Stomach (tissue), 8 donors: ENCODE measurements at regions not wholly inside any gene's neighbourhood (a gene's known extent, or its start where the extent isn't known, plus 50 kb on each side); places are given as distances from the start of the nearest gene placed in this dataset.

Experiments
- DNase-seq, 2 donors: peaks; one replicate each; pipeline versions ENCODE4 v3.0.0 to v3.0.0-alpha.2; 2013 to 2019
- H3K27ac ChIP-seq, 5 donors: fragments of 200-600 bp in 4 of 5; sonication (generic) in 4 of 5; one replicate each; pipeline ENCODE4 v1.5.1; 2013 to 2019; ENCODE audit warnings: mild to moderate bottlenecking in 1 of 5, moderate library complexity in 1 of 5
- H3K27me3 ChIP-seq, 3 donors: fragments of 200-600 bp; sonication (generic); one replicate each; pipeline ENCODE4 v1.5.1; 2017 to 2019; ENCODE audit warnings: mixed run types in 1 of 3
- H3K36me3 ChIP-seq, 4 donors: fragments of 200-600 bp; sonication (generic); 1 replicate in 3 of 4; 2 replicates in 1 of 4; pipeline ENCODE4 v1.5.1; 2016 to 2019
- H3K4me1 ChIP-seq, 4 donors: fragments of 200-600 bp; sonication (generic); one replicate each; pipeline ENCODE4 v1.5.1; 2016 to 2019
- H3K4me3 ChIP-seq, 4 donors: fragments of 200-600 bp; sonication (generic) in 3 of 4; one replicate each; pipeline ENCODE4 v1.5.1; 2016 to 2019; ENCODE audit warnings: mild to moderate bottlenecking in 1 of 4
- H3K9me3 ChIP-seq, 4 donors: fragments of 200-600 bp; sonication (generic); one replicate each; pipeline ENCODE4 v1.5.1; 2016 to 2019
- CTCF ChIP-seq, 7 experiments: fragments of 450-650 bp in 4 of 7; fragments of 200-600 bp in 3 of 7; sonication (generic) in 3 of 7; IDR thresholded peaks; one replicate each; pipeline ENCODE4 v1.5.1; 2016 to 2019; ENCODE audit warnings: antibody characterized with exemption in 7 of 7, control low read depth in 2 of 7, mild to moderate bottlenecking in 1 of 7
- EP300 ChIP-seq: sonication (generic); formaldehyde crosslinking; IDR thresholded peaks from one replicate; pipeline ENCODE4 v1.6.1; 2017; ENCODE audit warnings: antibody characterized with exemption
- POLR2A ChIP-seq, 4 donors: fragments of 450-650 bp; IDR thresholded peaks; one replicate each; pipeline ENCODE4 v1.6.1; 2016; ENCODE audit warnings: antibody characterized with exemption in 4 of 4, control low read depth in 2 of 4, mild to moderate bottlenecking in 1 of 4, moderate library complexity in 1 of 4
- POLR2AphosphoS5 ChIP-seq, 3 donors: sonication (generic); formaldehyde crosslinking; IDR thresholded peaks; one replicate each; pipeline ENCODE4 v1.6.1; 2016; ENCODE audit warnings: antibody characterized with exemption in 3 of 3
- WGBS, 5 donors: extraction: QIAGEN DNeasy Blood & Tissue Kit in 3 of 5; methylation state at CpG; one replicate each; pipeline versions ENCODE4 v1.1.5 to v1.1.7; 2013 to 2018; 5-methylcytosine and 5-hydroxymethylcytosine counted together
- intact Hi-C: fragments of 100-400 bp; cut with DNase I; formaldehyde crosslinking; loops from one replicate; pipeline ENCODE4 v1.15.1; 2023; ENCODE audit warnings: low total_unique reads
- donor health status: healthy with polysubstance abuse.
- donor health status: Bipolar disorder and iron deficiency.
- donor health status: healthy.

GRCh38 chr5:8474569-8474930 is 605.6 kb downstream of the MTRR start:
- no peaks in the 10 kb centered on the region for H3K4me1 ChIP-seq
- no peak for TF ChIP-seq POLR2AphosphoS5 (IDR thresholded peaks at IDR 0.05)
- TF ChIP-seq EP300: no peak
- no peak for TF ChIP-seq POLR2A (IDR thresholded peaks at IDR 0.05)
- TF ChIP-seq CTCF (IDR thresholded peaks at IDR 0.05): no peak
- intact Hi-C loops: no loop called here
- H3K27ac ChIP-seq: no peak overlapping the region
- peaks cover 0 to 16% (median 10%) of the 10 kb centered on the region in 4 donors for H3K9me3 ChIP-seq
- H3K27me3 ChIP-seq: no peaks in the 10 kb centered on the region
- 88 to 100% (median 93%) methylated on average over 1 of the region's 1 CpG for WGBS, 5 donors
- DNase-seq: peak in 1 of 2 donors; percentile 9
- H3K36me3 ChIP-seq: no peaks in the 10 kb centered on the region
- H3K4me3 ChIP-seq: no peak overlapping the region

- no peak for TF ChIP-seq CTCF (IDR thresholded peaks at IDR 0.05)
- no peak for TF ChIP-seq POLR2A (IDR thresholded peaks at IDR 0.05)
- TF ChIP-seq POLR2AphosphoS5 (IDR thresholded peaks at IDR 0.05): no peak
- no peak for TF ChIP-seq EP300
- no peaks in the 10 kb centered on the region for H3K9me3 ChIP-seq
- DNase-seq: no peak
- H3K27me3 ChIP-seq: no peaks in the 10 kb centered on the region
- H3K4me1 ChIP-seq: no peaks in the 10 kb centered on the region
- no peaks in the 10 kb centered on the region for H3K36me3 ChIP-seq
- H3K27ac ChIP-seq: no peak overlapping the region
- H3K4me3 ChIP-seq: no peak overlapping the region
- intact Hi-C loops: no loop called here
- WGBS, 5 donors: 29 to 58% (median 45%) methylated on average over 2 of the region's 2 CpGs
Measured at GRCh38 chr5:8478326-8478725, 609.4 kb downstream of the MTRR start.

DNA sequence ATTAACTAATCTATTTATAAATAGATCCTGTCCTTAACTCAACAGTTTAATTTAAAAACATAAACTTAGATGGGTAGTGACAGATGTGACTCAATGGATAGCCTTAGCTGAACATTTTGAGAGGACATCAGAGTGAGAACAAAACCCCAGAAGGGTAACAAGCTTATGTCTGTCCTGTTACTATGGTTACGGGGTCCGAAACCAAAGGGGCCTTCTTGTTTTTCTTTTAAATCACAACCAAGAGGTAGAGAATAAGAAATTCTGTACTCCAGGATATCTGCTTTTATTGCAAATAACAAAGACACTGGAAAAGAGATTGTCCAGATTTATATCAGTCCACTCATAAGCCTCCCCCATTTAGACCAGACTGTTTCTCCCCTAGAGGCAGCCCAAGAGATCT is 612.1 kb downstream of the MTRR start:
- Histone ChIP-seq H3K4me1 (no peaks in the 10 kb centered on the region), H3K27ac (no peak overlapping the region), H3K27me3 (no peaks in the 10 kb centered on the region), H3K36me3 (no peaks in the 10 kb centered on the region), H3K9me3 (no peaks in the 10 kb centered on the region), H3K4me3 (no peak overlapping the region)
- WGBS, 5 donors: 80 to 97% (median 91%) methylated on average over 2 of the region's 2 CpGs
- DNase-seq: no peak
- TF ChIP-seq EP300: no peak
- TF ChIP-seq CTCF (IDR thresholded peaks at IDR 0.05): no peak
- no peak for TF ChIP-seq POLR2A (IDR thresholded peaks at IDR 0.05)
- no peak for TF ChIP-seq POLR2AphosphoS5 (IDR thresholded peaks at IDR 0.05)
- intact Hi-C loops: no loop called here

- no peak for TF ChIP-seq CTCF (IDR thresholded peaks at IDR 0.05)
- TF ChIP-seq POLR2A (IDR thresholded peaks at IDR 0.05): no peak
- TF ChIP-seq POLR2AphosphoS5 (IDR thresholded peaks at IDR 0.05): no peak
- no peak for TF ChIP-seq EP300
- intact Hi-C loops: no loop called here
Measured at GRCh38 chr5:8491254-8491653, 622.3 kb downstream of the MTRR start.

More at GRCh38 chr5:8491254-8491653, 622.3 kb downstream of the MTRR start:
- no peaks in the 10 kb centered on the region for H3K4me1 ChIP-seq
- no peak for DNase-seq
- no peaks in the 10 kb centered on the region for H3K27me3 ChIP-seq
- H3K27ac ChIP-seq: no peak overlapping the region
- H3K9me3 ChIP-seq: peaks cover 4 to 27% (median 24%) of the 10 kb centered on the region in 4 donors
- no peak overlapping the region for H3K4me3 ChIP-seq
- peaks cover 0 to 3% (median 0%) of the 10 kb centered on the region in 4 donors for H3K36me3 ChIP-seq
